ENCODE measurements at regions not wholly inside any gene's neighbourhood (a gene's known extent, or its start where the extent isn't known, plus 50 kb on each side); places are given as distances from the start of the nearest gene placed in this dataset.

GRCh38 chr15:55008421-55008820 lies 188.3 kb downstream of the RSL24D1 start:
- no peak for TF ChIP-seq POLR2AphosphoS5 (IDR thresholded peaks at IDR 0.05; ENCODE audit: borderline replicate concordance, low read depth, low read length)
- no peak for TF ChIP-seq EZH2 (IDR thresholded peaks at IDR 0.05)
